IMR-90 (cell line): ENCODE measurements at regions not wholly inside any gene's neighbourhood (a gene's known extent, or its start where the extent isn't known, plus 50 kb on each side); places are given as distances from the start of the nearest gene placed in this dataset.

Experiments
- ATAC-seq: fragments of 200-7000 bp; cut with Tn5 transposase; 2 replicates; pipeline ENCODE4 v1.9.1; 2020; ENCODE audit warnings: low read depth, mild to moderate bottlenecking, moderate library complexity
- BruUV-seq: library from RNA; stranded (reverse); fragments of 400-500 nt; replicated peaks from 2 replicates; lab custom pipeline; 2021; lab: Mats Ljungman, UMichigan
- CTCF ChIA-PET: fragments of 300-600 bp; formaldehyde crosslinking; extraction: SDS; loops from one replicate; lab custom pipeline; 2021; ENCODE audit warnings: antibody characterized with exemption; lab: Yijun Ruan, JAX
- POLR2A ChIA-PET: fragments of 300-600 bp; sonication (Branson Sonifier 250); formaldehyde crosslinking; loops from one replicate; lab custom pipeline; 2022; ENCODE audit warnings: antibody characterized with exemption; ENCODE audit not compliant: unreplicated experiment; lab: Charles Lee
- DNase-seq: peaks from one replicate; pipeline ENCODE4 v3.0.0; 2013
- H2AFZ ChIP-seq: replicated peaks from 2 replicates; pipeline ENCODE3; 2013; ENCODE audit warnings: low read length, mild to moderate bottlenecking; ENCODE audit not compliant: poor library complexity
- H2AK5ac ChIP-seq: 2 replicates; pipeline ENCODE4 v1.6.1; 2013; ENCODE audit warnings: low read depth, low read length, inconsistent platforms
- H2AK9ac ChIP-seq: replicated peaks from 2 replicates; pipeline ENCODE3; 2013; ENCODE audit warnings: mild to moderate bottlenecking, low read depth, low read length, moderate library complexity; ENCODE audit not compliant: poor library complexity
- H2BK120ac ChIP-seq: 2 replicates; pipeline ENCODE4 v1.6.1; 2013; ENCODE audit warnings: low read depth, low read length, inconsistent platforms
- H2BK15ac ChIP-seq: 3 replicates; pipeline ENCODE4 v1.6.1; 2013; ENCODE audit warnings: low read depth, low read length, inconsistent platforms
- H2BK20ac ChIP-seq: 2 replicates; pipeline ENCODE4 v1.6.1; 2013; ENCODE audit warnings: low read depth, mild to moderate bottlenecking, inconsistent platforms, low read length, moderate library complexity
- H2BK5ac ChIP-seq: 2 replicates; pipeline ENCODE4 v1.6.1; 2013; ENCODE audit warnings: mild to moderate bottlenecking, low read depth, low read length, inconsistent platforms; ENCODE audit not compliant: poor library complexity, severe bottlenecking
- H3K14ac ChIP-seq: replicated peaks from 2 replicates; pipeline ENCODE4 v1.6.1; 2013; ENCODE audit warnings: low read depth, low read length, inconsistent platforms
- H3K18ac ChIP-seq: 2 replicates; pipeline ENCODE4 v1.6.1; 2013; ENCODE audit warnings: low read depth, low read length, control low read depth
- H3K23ac ChIP-seq: 2 replicates; pipeline ENCODE4 v1.6.1; 2013; ENCODE audit warnings: low read depth, low read length, inconsistent platforms
- H3K27ac ChIP-seq: 2 replicates; pipeline ENCODE4 v1.5.1; 2013; ENCODE audit warnings: mild to moderate bottlenecking, control low read depth, low read length; ENCODE audit not compliant: insufficient read depth
- H3K27me3 ChIP-seq: 2 replicates; pipeline ENCODE4 v1.6.1; 2013; ENCODE audit warnings: low read length; ENCODE audit not compliant: control insufficient read depth, insufficient read depth
- H3K36me3 ChIP-seq: 2 replicates; pipeline ENCODE4 v1.6.1; 2013; ENCODE audit warnings: low read length, mixed read lengths; ENCODE audit not compliant: control insufficient read depth, insufficient read depth
- H3K4ac ChIP-seq: 2 replicates; pipeline ENCODE4 v1.6.1; 2013; ENCODE audit warnings: low read depth, low read length, inconsistent platforms
- H3K4me1 ChIP-seq: 2 replicates; pipeline ENCODE4 v1.6.1; 2013; ENCODE audit warnings: low read length, mixed read lengths; ENCODE audit not compliant: control insufficient read depth, insufficient read depth
- H3K4me2 ChIP-seq: 2 replicates; pipeline ENCODE4 v1.6.1; 2013; ENCODE audit warnings: low read depth, mild to moderate bottlenecking, control low read depth, low read length, moderate library complexity
- H3K4me3 ChIP-seq: 2 replicates; pipeline ENCODE4 v1.5.1; 2013; ENCODE audit warnings: low read depth, mild to moderate bottlenecking, control low read depth, low read length, moderate library complexity; ENCODE audit not compliant: insufficient read depth
- H3K56ac ChIP-seq: 2 replicates; pipeline ENCODE4 v1.6.1; 2013; ENCODE audit warnings: low read length, inconsistent platforms; ENCODE audit not compliant: insufficient read depth; ENCODE audit errors: extremely low read depth
- H3K79me1 ChIP-seq, 2 experiments: 2 replicates each; pipeline ENCODE4 v1.6.1; 2013; ENCODE audit warnings: low read length in 2 of 2, inconsistent platforms in 1 of 2, low read depth in 1 of 2
- H3K9ac ChIP-seq: 2 replicates; pipeline ENCODE4 v1.6.1; 2013; ENCODE audit warnings: low read depth, low read length, control low read depth
- H3K9me1 ChIP-seq: 2 replicates; pipeline ENCODE4 v1.6.1; 2013; ENCODE audit warnings: low read length, inconsistent platforms; ENCODE audit not compliant: insufficient read depth
- H3K9me3 ChIP-seq: 2 replicates; pipeline ENCODE4 v1.6.1; 2013; ENCODE audit warnings: low read length; ENCODE audit not compliant: control insufficient read depth, insufficient read depth
- H4K20me1 ChIP-seq: 2 replicates; pipeline ENCODE4 v1.6.1; 2013; ENCODE audit warnings: low read length, inconsistent platforms; ENCODE audit not compliant: insufficient read depth
- H4K5ac ChIP-seq: 2 replicates; pipeline ENCODE4 v1.6.1; 2013; ENCODE audit warnings: mild to moderate bottlenecking, low read depth, low read length, control low read depth
- H4K8ac ChIP-seq, 2 experiments: 2 replicates each; pipeline ENCODE4 v1.6.1; 2013; ENCODE audit warnings: low read depth in 2 of 2, low read length in 2 of 2, control low read depth in 1 of 2, inconsistent platforms in 1 of 2
- H4K91ac ChIP-seq: 2 replicates; pipeline ENCODE4 v1.6.1; 2013; ENCODE audit warnings: low read depth, low read length, inconsistent platforms; ENCODE audit not compliant: insufficient read depth
- BHLHE40 ChIP-seq: fragments of 150-350 bp; IDR thresholded peaks from 2 replicates; pipeline ENCODE4 v1.6.1; 2016; ENCODE audit warnings: mild to moderate bottlenecking, low read depth, low read length
- CEBPB ChIP-seq: IDR thresholded peaks from 2 replicates; pipeline ENCODE4 v1.6.1; 2012; ENCODE audit warnings: low read depth, low read length, improper control_type of control experiment
- CHD1 ChIP-seq: IDR thresholded peaks from 2 replicates; pipeline ENCODE4 v1.6.1; 2012; ENCODE audit warnings: low read depth, low read length, improper control_type of control experiment
- FOS ChIP-seq: fragments of 150-350 bp; IDR thresholded peaks from 2 replicates; pipeline ENCODE4 v1.6.1; 2016; ENCODE audit warnings: low read depth, low read length
- MAZ ChIP-seq: IDR thresholded peaks from 2 replicates; pipeline ENCODE4 v1.6.1; 2012; ENCODE audit warnings: low read depth, mild to moderate bottlenecking, low read length, improper control_type of control experiment, moderate library complexity, borderline replicate concordance
- MXI1 ChIP-seq: IDR thresholded peaks from 2 replicates; pipeline ENCODE4 v1.6.1; 2012; ENCODE audit warnings: low read depth, mild to moderate bottlenecking, low read length, moderate library complexity, borderline replicate concordance
- NFE2L2 ChIP-seq: fragments of 150-350 bp; IDR thresholded peaks from 2 replicates; pipeline ENCODE4 v1.6.1; 2016; ENCODE audit warnings: low read depth, mild to moderate bottlenecking, low read length
- RCOR1 ChIP-seq: IDR thresholded peaks from 2 replicates; pipeline ENCODE4 v1.6.1; 2012; ENCODE audit warnings: mild to moderate bottlenecking, low read length, improper control_type of control experiment; ENCODE audit not compliant: insufficient replicate concordance
- RFX5 ChIP-seq: IDR thresholded peaks from 2 replicates; pipeline ENCODE4 v1.8.0; 2012; ENCODE audit warnings: low read depth, mild to moderate bottlenecking, low read length, moderate library complexity
- SMC3 ChIP-seq: fragments of 150-350 bp; IDR thresholded peaks from 2 replicates; pipeline ENCODE4 v1.6.1; 2016; ENCODE audit warnings: low read depth, mild to moderate bottlenecking, antibody characterized with exemption, low read length, moderate library complexity
- WGBS, 2 experiments: methylation state at CpG; one replicate each; pipeline versions ENCODE4 v1.1.5 to v1.1.7; 2013; ENCODE audit warnings: missing lambda C conversion rate in 2 of 2; ENCODE audit not compliant: insufficient read length in 1 of 2; ENCODE audit errors: extremely low coverage in 2 of 2; 5-methylcytosine and 5-hydroxymethylcytosine counted together
- dilution Hi-C: fragments of 300-500 bp; cut with HindIII; formaldehyde crosslinking; loops from one replicate; pipeline ENCODE4 v1.14.3; 2018; ENCODE audit warnings: low sequenced_read_pairs; ENCODE audit not compliant: unreplicated experiment
- in situ Hi-C: fragments of 300-500 bp; cut with MboI; formaldehyde crosslinking; loops from 3 replicates; pipeline ENCODE4 v1.14.3; 2019; ENCODE audit warnings: low sequenced_read_pairs, inconsistent platforms, mixed read lengths
- intact Hi-C: fragments of 100-400 bp; cut with micrococcal nuclease; formaldehyde crosslinking; loops from 2 replicates; pipeline ENCODE4 v1.10.0; 2022
- TF ChIP-seq, protein P1 (sequence below): fragments of 150-350 bp; IDR thresholded peaks from 2 replicates; pipeline ENCODE4 v1.6.1; 2016; ENCODE audit warnings: low read depth, mild to moderate bottlenecking, low read length, moderate library complexity, borderline replicate concordance

DNA sequence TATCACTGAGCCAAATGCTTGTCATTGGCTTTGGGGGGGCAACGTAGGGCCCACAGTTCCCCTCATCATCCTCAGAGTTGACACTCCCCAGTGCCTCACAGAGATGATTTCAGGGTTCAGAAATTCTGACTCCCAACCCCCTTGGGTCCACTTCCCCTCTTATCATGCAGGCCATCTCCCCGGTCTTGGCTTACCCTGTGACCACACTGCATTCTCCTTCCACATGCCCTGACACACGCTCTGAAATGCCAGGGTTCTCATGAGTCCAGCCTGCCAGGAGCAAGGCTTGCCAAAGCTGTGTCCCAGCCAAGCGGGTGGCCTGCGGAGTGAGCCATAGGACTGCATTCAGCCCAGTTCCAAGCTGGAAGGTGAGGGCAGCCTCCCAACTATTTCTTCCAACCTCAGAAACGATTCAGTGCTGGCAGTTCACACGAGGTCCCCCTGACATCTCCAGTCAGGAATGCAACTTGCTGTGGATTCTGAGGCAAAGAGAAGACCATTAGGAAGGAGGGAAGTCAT is 101.2 kb downstream of the SMIM20 start (continued):
- TF ChIP-seq RCOR1 = no peak

DNA sequence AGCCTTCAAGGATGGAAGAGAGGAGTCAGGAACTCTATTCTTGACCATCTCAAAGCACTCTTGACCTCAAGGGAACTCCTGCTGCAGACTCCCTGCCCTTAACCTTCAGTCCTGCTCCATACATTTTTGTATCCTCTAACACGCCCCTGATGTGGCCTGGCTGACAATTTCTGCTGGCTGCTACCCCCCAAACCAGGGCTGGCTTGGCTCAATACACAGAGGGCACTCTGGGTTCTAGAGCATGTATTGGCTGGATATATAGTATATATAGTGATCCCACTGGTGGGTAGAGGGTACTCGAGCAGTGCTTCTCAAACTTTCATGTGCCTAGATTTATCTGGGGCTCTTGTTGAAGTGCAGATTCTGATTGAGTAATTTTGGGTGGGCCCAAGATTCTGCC is 101.9 kb downstream of the SMIM20 start:
- ATAC-seq (no peak), DNase-seq (no peak)
- Histone ChIP-seq H4K91ac (peak overlapping the region; percentile 17; the same call in 1 of the 2 replicates), H3K56ac (no peak overlapping the region), H3K4me1 (peaks cover 14% of the 10 kb centered on the region), H2BK20ac (peak overlapping the region; percentile 63), H3K23ac (peak overlapping the region; percentile 5; the same call in 1 of the 2 replicates), H2AK5ac (peak overlapping the region; percentile 36; the same call in 1 of the 2 replicates), H2AFZ (no peak overlapping the region), H2BK15ac (no peak overlapping the region; the same call in 1 of the 3 replicates), H3K9me3 (no peaks in the 10 kb centered on the region), H2BK5ac (peak overlapping the region; percentile 17), H3K9me1 (peaks cover 11% of the 10 kb centered on the region), H3K4me2 (no peak overlapping the region), H4K8ac (peak overlapping the region in 1 of 2 experiments; percentile 26; a peak in 1 of 4 replicates), H3K27me3 (peaks cover 13% of the 10 kb centered on the region), H3K36me3 (no peaks in the 10 kb centered on the region), H3K9ac (no peak overlapping the region), H4K20me1 (no peaks in the 10 kb centered on the region), H3K14ac (peak overlapping the region; percentile 33; the same call in 1 of the 2 replicates), H3K27ac (no peak overlapping the region; the same call in 1 of the 2 replicates), H3K4me3 (no peak overlapping the region), H2AK9ac (no peak overlapping the region), H3K4ac (peak overlapping the region; percentile 37; the same call in 1 of the 2 replicates), H4K5ac (no peak overlapping the region), H3K18ac (peak overlapping the region; percentile 40), H3K79me1 (no peaks in the 10 kb centered on the region), H2BK120ac (peak overlapping the region; percentile 69)
- ChIA-PET POLR2A (no interaction called here), CTCF (interaction anchor here (2.0 kb wide), 1 partner anchor 28 kb away, joined by 7 read pairs; no protein-coding TSS in a partner anchor)
- no peak for TF ChIP-seq SMC3
- TF ChIP-seq CEBPB = no peak
- TF ChIP-seq RFX5 = no peak
- no peak for TF ChIP-seq CHD1
- TF ChIP-seq, protein P1, sequence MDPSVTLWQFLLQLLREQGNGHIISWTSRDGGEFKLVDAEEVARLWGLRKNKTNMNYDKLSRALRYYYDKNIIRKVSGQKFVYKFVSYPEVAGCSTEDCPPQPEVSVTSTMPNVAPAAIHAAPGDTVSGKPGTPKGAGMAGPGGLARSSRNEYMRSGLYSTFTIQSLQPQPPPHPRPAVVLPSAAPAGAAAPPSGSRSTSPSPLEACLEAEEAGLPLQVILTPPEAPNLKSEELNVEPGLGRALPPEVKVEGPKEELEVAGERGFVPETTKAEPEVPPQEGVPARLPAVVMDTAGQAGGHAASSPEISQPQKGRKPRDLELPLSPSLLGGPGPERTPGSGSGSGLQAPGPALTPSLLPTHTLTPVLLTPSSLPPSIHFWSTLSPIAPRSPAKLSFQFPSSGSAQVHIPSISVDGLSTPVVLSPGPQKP = no peak
- no peak for TF ChIP-seq MXI1
- TF ChIP-seq FOS = no peak
- no peak for TF ChIP-seq MAZ
- TF ChIP-seq BHLHE40 = no peak
- no peak for TF ChIP-seq NFE2L2
- no peak for TF ChIP-seq RCOR1
- intact Hi-C loops = no loop called here
- dilution Hi-C loops = no loop called here
- BruUV-seq = no TSS peak
- no CpG with 5 or more reads among the region's 2 CpGs for WGBS, 2 experiments
- in situ Hi-C loops = no loop called here
